ENCODE measurements at regions not wholly inside any gene's neighbourhood (a gene's known extent, or its start where the extent isn't known, plus 50 kb on each side); places are given as distances from the start of the nearest gene placed in this dataset.

DNA sequence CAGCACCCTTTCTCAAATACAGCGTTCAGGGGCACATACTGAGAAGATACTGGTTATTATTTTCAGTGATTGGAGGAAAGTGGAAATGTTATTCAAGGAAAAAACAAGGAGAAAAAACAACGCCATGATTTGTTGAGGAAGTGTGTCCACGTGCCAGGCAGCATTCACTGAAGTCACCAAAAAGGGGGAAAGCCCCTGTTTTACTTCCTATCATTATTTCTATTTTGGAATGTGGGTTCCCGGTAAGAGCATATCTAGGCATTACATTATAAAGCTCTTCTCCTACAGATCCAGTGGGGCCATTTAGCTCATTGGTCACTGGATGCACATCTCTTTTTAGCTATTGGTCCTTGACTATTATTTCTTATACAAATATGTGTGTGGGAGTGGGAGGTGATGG is 518.7 kb downstream of the TXNL1 start:
- TF ChIP-seq EZH2 (IDR thresholded peaks at IDR 0.05; ENCODE audit: insufficient read depth, low read length) (no peak), CTCF (IDR thresholded peaks at IDR 0.05; ENCODE audit: insufficient read depth, low read depth, low read length) (no peak)
- DNase-seq (ENCODE audit: low read depth) (no peak), FAIRE-seq (no peak)
- Histone ChIP-seq H3K9ac (ENCODE audit: low read length) (no peak overlapping the region), H3K4me2 (ENCODE audit: low read length) (no peak overlapping the region), H3K4me3 (ENCODE audit: insufficient read depth, low read depth, low read length) (no peak overlapping the region), H3K27me3 (ENCODE audit: insufficient read depth, low read length) (no peaks in the 10 kb centered on the region), H3K4me1 (ENCODE audit: insufficient read depth, low read length) (peaks cover 9% of the 10 kb centered on the region), H3K9me3 (ENCODE audit: insufficient read depth, low read depth, low read length) (no peaks in the 10 kb centered on the region), H3K79me2 (ENCODE audit: insufficient read depth, low read length) (no peaks in the 10 kb centered on the region), H4K20me1 (ENCODE audit: insufficient read depth, low read length) (no peaks in the 10 kb centered on the region), H3K36me3 (ENCODE audit: insufficient read depth, low read length) (no peaks in the 10 kb centered on the region), H3K27ac (ENCODE audit: low read depth, low read length) (no peak overlapping the region), H2AFZ (ENCODE audit: low read depth, low read length) (no peak overlapping the region)
- Mint-ChIP-seq H3K4me1 (ENCODE audit: low read depth, unreplicated experiment) (peaks cover 12% of the 10 kb centered on the region), H3K9me3 (ENCODE audit: unreplicated experiment) (no peaks in the 10 kb centered on the region), H3K27ac (ENCODE audit: unreplicated experiment) (no peak overlapping the region), H3K36me3 (ENCODE audit: low read depth, unreplicated experiment) (no peaks in the 10 kb centered on the region), H3K27me3 (ENCODE audit: low read depth, unreplicated experiment) (no peaks in the 10 kb centered on the region), H3K4me3 (ENCODE audit: unreplicated experiment) (no peak overlapping the region)

- H3K27ac ChIP-seq (ENCODE audit: low read depth, low read length): no peak overlapping the region
- no peaks in the 10 kb centered on the region for H3K36me3 Mint-ChIP-seq (ENCODE audit: low read depth, unreplicated experiment)
- no peak overlapping the region for H3K4me3 ChIP-seq (ENCODE audit: insufficient read depth, low read depth, low read length)
- no peaks in the 10 kb centered on the region for H4K20me1 ChIP-seq (ENCODE audit: insufficient read depth, low read length)
- no peak overlapping the region for H3K4me3 Mint-ChIP-seq (ENCODE audit: unreplicated experiment)
- no peaks in the 10 kb centered on the region for H3K9me3 Mint-ChIP-seq (ENCODE audit: unreplicated experiment)
- TF ChIP-seq EZH2 (IDR thresholded peaks at IDR 0.05; ENCODE audit: insufficient read depth, low read length): no peak
- TF ChIP-seq CTCF (IDR thresholded peaks at IDR 0.05; ENCODE audit: insufficient read depth, low read depth, low read length): no peak
- peaks cover 2% of the 10 kb centered on the region for H3K27me3 ChIP-seq (ENCODE audit: insufficient read depth, low read length)
- no peak overlapping the region for H2AFZ ChIP-seq (ENCODE audit: low read depth, low read length)
- H3K9ac ChIP-seq (ENCODE audit: low read length): no peak overlapping the region
- H3K9me3 ChIP-seq (ENCODE audit: insufficient read depth, low read depth, low read length): no peaks in the 10 kb centered on the region
- H3K79me2 ChIP-seq (ENCODE audit: insufficient read depth, low read length): no peaks in the 10 kb centered on the region
- H3K4me2 ChIP-seq (ENCODE audit: low read length): no peak overlapping the region
- H3K27me3 Mint-ChIP-seq (ENCODE audit: low read depth, unreplicated experiment): no peaks in the 10 kb centered on the region
- no peak for DNase-seq (ENCODE audit: low read depth)
- FAIRE-seq: no peak
- no peak overlapping the region for H3K27ac Mint-ChIP-seq (ENCODE audit: unreplicated experiment)
- no peaks in the 10 kb centered on the region for H3K36me3 ChIP-seq (ENCODE audit: insufficient read depth, low read length)
- no peaks in the 10 kb centered on the region for H3K4me1 ChIP-seq (ENCODE audit: insufficient read depth, low read length)
- peaks cover 7% of the 10 kb centered on the region for H3K4me1 Mint-ChIP-seq (ENCODE audit: low read depth, unreplicated experiment)
These were observed 520.0 kb downstream of the TXNL1 start for GRCh38 chr18:56118422-56118821.

GRCh38 chr18:56115071-56116015 is 523.0 kb downstream of the TXNL1 start:
- Histone ChIP-seq H3K9ac (ENCODE audit: low read length) (no peak overlapping the region), H3K36me3 (ENCODE audit: insufficient read depth, low read length) (no peaks in the 10 kb centered on the region), H3K9me3 (ENCODE audit: insufficient read depth, low read depth, low read length) (no peaks in the 10 kb centered on the region), H3K4me3 (ENCODE audit: insufficient read depth, low read depth, low read length) (no peak overlapping the region), H3K4me2 (ENCODE audit: low read length) (no peak overlapping the region), H3K27me3 (ENCODE audit: insufficient read depth, low read length) (peaks cover 2% of the 10 kb centered on the region), H3K27ac (ENCODE audit: low read depth, low read length) (no peak overlapping the region), H4K20me1 (ENCODE audit: insufficient read depth, low read length) (no peaks in the 10 kb centered on the region), H2AFZ (ENCODE audit: low read depth, low read length) (peak overlapping the region; percentile 29), H3K79me2 (ENCODE audit: insufficient read depth, low read length) (no peaks in the 10 kb centered on the region), H3K4me1 (ENCODE audit: insufficient read depth, low read length) (no peaks in the 10 kb centered on the region)
- peaks cover 25% of the 10 kb centered on the region for H3K4me1 Mint-ChIP-seq (ENCODE audit: low read depth, unreplicated experiment)
- DNase-seq (ENCODE audit: low read depth) (peak; percentile 22), FAIRE-seq (no peak)
- H3K9me3 Mint-ChIP-seq (ENCODE audit: unreplicated experiment): no peaks in the 10 kb centered on the region
- TF ChIP-seq EZH2 (IDR thresholded peaks at IDR 0.05; ENCODE audit: insufficient read depth, low read length) (no peak), CTCF (IDR thresholded peaks at IDR 0.05; ENCODE audit: insufficient read depth, low read depth, low read length) (no peak)
- H3K27ac Mint-ChIP-seq (ENCODE audit: unreplicated experiment): no peak overlapping the region
- H3K36me3 Mint-ChIP-seq (ENCODE audit: low read depth, unreplicated experiment): no peaks in the 10 kb centered on the region
- no peak overlapping the region for H3K4me3 Mint-ChIP-seq (ENCODE audit: unreplicated experiment)
- no peaks in the 10 kb centered on the region for H3K27me3 Mint-ChIP-seq (ENCODE audit: low read depth, unreplicated experiment)
